ENCODE measurements at regions not wholly inside any gene's neighbourhood (a gene's known extent, or its start where the extent isn't known, plus 50 kb on each side); places are given as distances from the start of the nearest gene placed in this dataset.
A peak's percentile ranks its signal among the peaks of the same experiment; 100 is the strongest.

DNA sequence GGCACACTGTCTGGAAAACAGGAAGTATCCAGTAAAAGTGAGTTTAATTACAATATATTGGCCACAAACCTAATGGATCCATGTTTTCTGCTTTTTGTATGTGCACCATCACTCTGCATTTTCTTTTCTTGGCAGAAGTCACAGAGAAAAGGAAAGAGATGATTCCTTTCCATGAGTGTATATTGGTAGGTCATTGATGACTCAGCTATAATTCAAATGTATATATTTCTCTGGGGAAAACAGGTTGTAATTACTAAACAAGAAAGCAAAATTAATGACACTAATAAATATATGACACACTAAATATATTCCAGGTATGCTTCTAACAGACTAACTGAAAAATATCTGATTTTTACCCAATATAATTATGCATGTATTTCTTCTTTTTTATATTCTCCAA lies 105.9 kb upstream of the PCDH15 start:
- H3K27ac Mint-ChIP-seq (ENCODE audit: unreplicated experiment), result no peak overlapping the region

GRCh38 chr10:54905578-54906192 lies 104.7 kb upstream of the PCDH15 start:
- no peak for DNase-seq (ENCODE audit: low read depth, low spot score)
- Mint-ChIP-seq H3K4me3 (no peak overlapping the region), H3K4me1 (peaks cover 21% of the 10 kb centered on the region), H3K9me3 (no peaks in the 10 kb centered on the region), H3K27me3 (ENCODE audit: low read depth) (no peaks in the 10 kb centered on the region), H3K36me3 (ENCODE audit: low read depth) (no peaks in the 10 kb centered on the region), H3K27ac (ENCODE audit: unreplicated experiment) (peak overlapping the region; percentile 43)
- TF ChIP-seq CTCF (conservative IDR thresholded peaks at IDR 0.05), result no peak

More for the DNA sequence above, 105.9 kb upstream of the PCDH15 start:
- Mint-ChIP-seq H3K9me3 (peaks cover 2% of the 10 kb centered on the region), H3K4me1 (peaks cover 21% of the 10 kb centered on the region), H3K36me3 (ENCODE audit: low read depth) (no peaks in the 10 kb centered on the region), H3K27me3 (ENCODE audit: low read depth) (no peaks in the 10 kb centered on the region), H3K4me3 (no peak overlapping the region)
- no peak for TF ChIP-seq CTCF (conservative IDR thresholded peaks at IDR 0.05)
- no peak for DNase-seq (ENCODE audit: low read depth, low spot score)

DNA sequence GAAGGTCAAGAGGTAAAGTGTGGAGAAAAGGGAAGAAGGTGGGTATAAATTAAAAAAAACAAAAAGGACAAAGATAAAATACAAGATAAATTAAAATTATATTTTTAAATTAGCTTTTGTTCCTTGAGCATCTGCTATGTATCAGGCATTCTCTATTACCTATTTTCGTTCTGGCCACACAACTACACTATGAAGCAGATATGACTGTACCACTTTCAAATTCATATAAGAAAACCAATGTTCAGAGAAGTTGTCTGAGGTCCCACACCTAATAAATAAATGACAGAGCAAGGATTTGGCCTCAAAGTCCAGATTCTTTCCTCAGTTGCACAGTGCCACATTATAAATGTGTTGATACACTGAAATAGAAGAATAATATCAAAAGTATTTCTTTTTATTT lies 103.8 kb upstream of the PCDH15 start:
- peaks cover 21% of the 10 kb centered on the region for H3K4me1 Mint-ChIP-seq
- H3K36me3 Mint-ChIP-seq (ENCODE audit: low read depth), result no peaks in the 10 kb centered on the region
- no peak overlapping the region for H3K27ac Mint-ChIP-seq (ENCODE audit: unreplicated experiment)
- H3K4me3 Mint-ChIP-seq, result no peak overlapping the region
- no peaks in the 10 kb centered on the region for H3K27me3 Mint-ChIP-seq (ENCODE audit: low read depth)
- no peak for TF ChIP-seq CTCF (conservative IDR thresholded peaks at IDR 0.05)
- no peaks in the 10 kb centered on the region for H3K9me3 Mint-ChIP-seq
- no peak for DNase-seq (ENCODE audit: low read depth, low spot score)

DNA sequence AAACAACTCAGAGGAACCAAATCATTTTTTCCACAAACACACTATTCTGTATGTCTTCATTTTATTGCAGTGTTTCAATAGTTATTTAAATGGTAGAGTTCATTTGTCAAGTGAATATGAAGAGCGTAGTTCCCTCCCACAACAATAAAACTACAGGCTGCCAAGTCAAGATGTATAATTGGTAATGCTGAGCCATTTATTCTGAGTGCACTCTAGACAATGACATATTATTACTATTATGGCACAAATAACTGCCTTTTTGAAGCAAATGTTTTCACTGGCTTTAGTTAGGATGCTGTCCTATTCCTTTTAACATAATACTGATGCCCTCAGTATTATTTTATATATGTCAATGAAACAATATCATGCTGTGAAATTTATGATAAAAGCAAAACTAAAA lies 102.7 kb upstream of the PCDH15 start:
- H3K4me3 Mint-ChIP-seq, result no peak overlapping the region
- no peak for DNase-seq (ENCODE audit: low read depth, low spot score)
- H3K9me3 Mint-ChIP-seq, result no peaks in the 10 kb centered on the region
- H3K27me3 Mint-ChIP-seq (ENCODE audit: low read depth), result no peaks in the 10 kb centered on the region
- no peaks in the 10 kb centered on the region for H3K36me3 Mint-ChIP-seq (ENCODE audit: low read depth)
- peaks cover 21% of the 10 kb centered on the region for H3K4me1 Mint-ChIP-seq
- no peak for TF ChIP-seq CTCF (conservative IDR thresholded peaks at IDR 0.05)
- no peak overlapping the region for H3K27ac Mint-ChIP-seq (ENCODE audit: unreplicated experiment)

DNA sequence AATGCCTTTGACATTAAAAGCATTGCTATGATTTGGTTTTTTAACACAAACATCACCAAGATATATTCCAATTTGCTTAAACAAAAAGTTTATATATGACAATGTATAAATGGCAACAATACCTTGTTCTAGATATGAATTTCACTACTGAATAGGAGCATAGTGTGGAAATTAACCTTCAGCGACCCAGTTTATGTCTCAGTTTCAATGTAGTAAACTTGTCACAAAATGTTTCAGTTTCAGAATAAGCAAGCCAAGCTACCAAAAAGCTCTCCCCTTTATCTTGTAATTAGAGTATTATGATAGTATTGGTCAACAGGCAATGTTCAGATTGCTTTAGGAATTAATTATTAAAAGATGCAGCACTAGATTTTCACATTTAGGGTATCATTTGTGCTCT lies 99.6 kb upstream of the PCDH15 start:
- H3K36me3 Mint-ChIP-seq (ENCODE audit: low read depth), result no peaks in the 10 kb centered on the region
- DNase-seq (ENCODE audit: low read depth, low spot score), result no peak
- no peak overlapping the region for H3K4me3 Mint-ChIP-seq
- no peak for TF ChIP-seq CTCF (conservative IDR thresholded peaks at IDR 0.05)
- H3K27ac Mint-ChIP-seq (ENCODE audit: unreplicated experiment), result no peak overlapping the region
- no peaks in the 10 kb centered on the region for H3K9me3 Mint-ChIP-seq
- H3K27me3 Mint-ChIP-seq (ENCODE audit: low read depth), result no peaks in the 10 kb centered on the region
- peaks cover 4% of the 10 kb centered on the region for H3K4me1 Mint-ChIP-seq
